ENCODE measurements at regions not wholly inside any gene's neighbourhood (a gene's known extent, or its start where the extent isn't known, plus 50 kb on each side); places are given as distances from the start of the nearest gene placed in this dataset.
"Not testable (repeated sequence)": the region's sequence is repeated elsewhere in the genome, so short reads cannot be mapped to it uniquely, and the experiment has no call there.

DNA sequence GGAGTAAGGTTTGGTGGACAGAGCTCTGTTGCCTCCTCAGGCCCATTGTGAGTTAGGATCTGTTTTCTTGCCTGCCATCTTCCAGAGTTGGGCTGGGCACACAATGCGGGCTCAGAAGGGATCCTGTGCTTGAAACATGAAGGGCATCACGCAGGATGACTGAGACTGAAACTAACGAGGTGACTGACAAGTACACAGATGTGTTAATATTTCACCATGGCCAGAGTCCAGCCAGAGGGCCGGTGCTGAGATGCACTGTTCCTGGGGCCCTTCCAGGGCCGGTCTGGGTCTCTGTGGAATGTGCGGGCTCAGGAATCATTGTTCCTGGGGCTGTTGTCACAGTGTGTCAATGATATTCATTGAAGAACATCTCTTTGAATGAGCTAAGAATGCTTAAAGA is 163.7 kb downstream of the URI1 start:
- Histone ChIP-seq H3K4me1 (ENCODE audit: control insufficient read depth, insufficient read depth, low read length) (no peaks in the 10 kb centered on the region), H3K27ac (ENCODE audit: low read length) (no peak overlapping the region), H3K36me3 (ENCODE audit: control insufficient read depth, insufficient read depth, low read length) (no peaks in the 10 kb centered on the region), H3K27me3 (ENCODE audit: control insufficient read depth, insufficient read depth, low read length) (no peaks in the 10 kb centered on the region), H3K4me3 (ENCODE audit: low read length) (no peak overlapping the region), H3K9me3 (ENCODE audit: control insufficient read depth, low read depth, low read length) (no peaks in the 10 kb centered on the region)
- DNase-seq, result peak in 1 of 2 donors; percentile 76
- no CpG with 5 or more reads among the region's 6 CpGs for WGBS (ENCODE audit: insufficient coverage, low lambda C conversion rate)

DNA sequence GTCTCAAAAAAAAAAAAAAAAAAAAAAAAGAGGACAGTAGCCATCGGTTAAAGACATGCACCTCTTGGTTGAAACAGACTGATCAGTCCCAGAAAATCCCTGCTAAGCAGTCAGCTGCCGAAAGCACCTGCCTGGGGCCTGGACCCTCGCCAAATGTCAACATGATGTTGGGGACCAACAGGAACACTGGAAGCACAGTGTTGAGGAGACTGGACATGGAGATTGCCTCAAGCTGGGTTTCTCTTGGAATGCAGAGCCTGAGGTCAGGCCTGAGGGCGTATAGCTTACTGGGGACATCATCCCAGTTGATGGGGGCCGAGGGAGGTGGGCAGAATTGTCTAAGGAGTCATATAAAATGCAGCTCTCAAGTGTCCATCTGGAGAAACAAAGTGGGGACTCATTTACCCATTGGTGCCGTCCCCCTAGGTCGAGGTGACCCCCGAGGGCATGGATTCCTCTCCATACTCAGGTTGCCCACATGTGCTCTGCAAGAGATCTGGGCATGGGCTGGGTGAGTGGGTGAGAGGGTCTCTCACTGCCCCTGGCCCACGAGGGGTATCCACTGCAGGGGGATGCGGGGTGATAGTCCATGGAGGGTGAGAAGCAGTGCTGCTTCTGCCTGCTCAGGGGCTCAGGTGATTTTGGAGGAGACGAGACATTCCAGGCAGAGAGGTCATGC is 164.5 kb downstream of the URI1 start:
- Histone ChIP-seq H3K4me3 (ENCODE audit: low read length) (no peak overlapping the region), H3K9me3 (ENCODE audit: control insufficient read depth, low read depth, low read length) (no peaks in the 10 kb centered on the region), H3K4me1 (ENCODE audit: control insufficient read depth, insufficient read depth, low read length) (no peaks in the 10 kb centered on the region), H3K27ac (ENCODE audit: low read length) (no peak overlapping the region), H3K27me3 (ENCODE audit: control insufficient read depth, insufficient read depth, low read length) (no peaks in the 10 kb centered on the region), H3K36me3 (ENCODE audit: control insufficient read depth, insufficient read depth, low read length) (no peaks in the 10 kb centered on the region)
- no peak for DNase-seq
- no CpG with 5 or more reads among the region's 11 CpGs for WGBS (ENCODE audit: insufficient coverage, low lambda C conversion rate)

DNA sequence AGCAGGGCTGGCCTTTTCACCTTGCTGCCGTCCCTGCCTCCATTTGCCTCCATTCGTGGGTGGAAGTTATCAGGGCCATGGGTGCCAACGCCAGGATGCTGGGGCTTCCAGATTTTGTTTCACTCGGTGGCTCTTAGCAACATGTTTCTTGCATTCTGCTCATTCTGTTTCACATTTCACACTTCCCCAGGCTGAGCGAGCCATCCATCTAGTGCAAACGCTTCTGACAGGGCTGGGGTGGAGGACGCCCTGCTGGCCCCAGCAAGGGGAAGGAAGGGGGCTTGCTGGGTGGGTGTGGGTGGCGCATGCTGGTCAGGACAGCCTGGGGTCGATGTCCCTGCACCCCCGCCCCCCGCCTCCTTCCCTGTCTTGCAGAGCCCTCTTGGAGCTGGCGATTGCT is 165.2 kb downstream of the URI1 start:
- no peak for DNase-seq
- H3K27me3 ChIP-seq (ENCODE audit: control insufficient read depth, insufficient read depth, low read length), result no peaks in the 10 kb centered on the region

DNA sequence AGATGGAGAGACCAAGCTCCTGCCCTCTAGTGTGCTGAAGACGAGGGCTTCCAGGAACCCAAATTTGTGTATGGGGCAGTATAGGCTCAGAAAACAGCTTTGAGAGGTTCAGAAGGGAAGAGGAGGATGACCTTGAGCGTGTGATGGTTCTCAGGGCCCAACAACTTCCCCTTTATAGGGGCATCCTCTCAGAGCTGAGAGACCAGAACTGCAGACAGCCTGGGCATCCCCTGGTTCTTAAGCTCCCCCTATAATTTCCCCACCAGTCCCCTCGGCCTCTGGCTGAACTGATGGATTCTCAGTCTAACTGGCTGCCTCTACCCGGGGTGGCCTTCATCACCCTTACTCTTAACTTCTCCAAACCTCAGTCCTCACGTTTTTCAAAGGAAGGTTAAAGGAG is 167.5 kb downstream of the URI1 start:
- H3K27ac ChIP-seq (ENCODE audit: low read length), result no peak overlapping the region
- WGBS (ENCODE audit: insufficient coverage, low lambda C conversion rate), result 100% methylated on average over 1 of the region's 5 CpGs
- no peaks in the 10 kb centered on the region for H3K4me1 ChIP-seq (ENCODE audit: control insufficient read depth, insufficient read depth, low read length)
- no peaks in the 10 kb centered on the region for H3K27me3 ChIP-seq (ENCODE audit: control insufficient read depth, insufficient read depth, low read length)
- H3K9me3 ChIP-seq (ENCODE audit: control insufficient read depth, low read depth, low read length), result no peaks in the 10 kb centered on the region
- no peak for DNase-seq
- no peak overlapping the region for H3K4me3 ChIP-seq (ENCODE audit: low read length)
- no peaks in the 10 kb centered on the region for H3K36me3 ChIP-seq (ENCODE audit: control insufficient read depth, insufficient read depth, low read length)

More for the DNA sequence above, 165.2 kb downstream of the URI1 start:
- Histone ChIP-seq H3K27ac (ENCODE audit: low read length) (no peak overlapping the region), H3K36me3 (ENCODE audit: control insufficient read depth, insufficient read depth, low read length) (no peaks in the 10 kb centered on the region), H3K4me1 (ENCODE audit: control insufficient read depth, insufficient read depth, low read length) (no peaks in the 10 kb centered on the region), H3K9me3 (ENCODE audit: control insufficient read depth, low read depth, low read length) (no peaks in the 10 kb centered on the region), H3K4me3 (ENCODE audit: low read length) (no peak overlapping the region)
- WGBS (ENCODE audit: insufficient coverage, low lambda C conversion rate), result no CpG with 5 or more reads among the region's 12 CpGs

DNA sequence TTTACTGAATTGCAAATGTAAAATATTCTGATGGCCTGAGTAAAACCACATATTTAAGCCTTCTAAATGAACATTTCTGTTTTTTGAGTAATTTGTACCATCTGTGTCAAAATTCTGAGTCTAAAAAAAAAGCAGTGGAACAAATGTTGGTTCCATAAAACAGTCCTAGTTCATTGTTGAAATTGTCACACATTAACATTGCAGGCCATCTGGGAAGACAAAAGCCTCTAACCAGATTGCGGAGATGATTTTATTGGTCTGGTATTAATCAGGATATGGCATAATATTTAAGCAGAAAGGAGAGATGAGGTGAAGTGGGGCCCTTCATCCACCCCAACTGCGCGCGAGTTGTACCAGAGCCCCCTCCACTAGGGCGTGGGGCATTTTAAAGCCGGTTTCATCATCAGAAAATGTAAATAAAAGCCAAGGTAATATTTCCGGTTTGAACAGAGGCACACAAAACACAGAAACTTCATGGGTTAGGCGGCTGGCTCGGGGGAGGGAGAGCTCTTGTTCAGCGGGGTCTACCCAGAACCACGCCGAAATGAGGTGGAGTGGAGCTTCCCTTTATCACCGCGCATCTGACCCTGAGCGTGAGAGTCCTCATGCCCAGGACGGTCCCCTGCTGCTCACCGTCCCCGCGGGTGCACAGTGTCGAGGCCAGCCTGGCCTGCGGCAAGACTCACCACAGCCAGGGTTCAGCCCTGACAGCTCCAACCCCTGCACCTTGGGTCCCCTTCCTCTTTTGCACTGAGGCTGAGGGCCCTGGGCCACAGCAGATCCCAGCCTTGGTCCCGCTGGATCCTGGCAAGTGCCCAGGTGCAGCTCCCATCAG is 169.2 kb downstream of the URI1 start:
- H3K4me1 ChIP-seq (ENCODE audit: control insufficient read depth, insufficient read depth, low read length), result no peaks in the 10 kb centered on the region
- H3K27ac ChIP-seq (ENCODE audit: low read length), result no peak overlapping the region
- WGBS (ENCODE audit: insufficient coverage, low lambda C conversion rate), result no CpG with 5 or more reads among the region's 22 CpGs
- no peaks in the 10 kb centered on the region for H3K27me3 ChIP-seq (ENCODE audit: control insufficient read depth, insufficient read depth, low read length)
- H3K4me3 ChIP-seq (ENCODE audit: low read length), result no peak overlapping the region
- peak in 1 of 2 donors; percentile 41 for DNase-seq
- peaks cover 2% of the 10 kb centered on the region for H3K9me3 ChIP-seq (ENCODE audit: control insufficient read depth, low read depth, low read length)
- no peaks in the 10 kb centered on the region for H3K36me3 ChIP-seq (ENCODE audit: control insufficient read depth, insufficient read depth, low read length)

DNA sequence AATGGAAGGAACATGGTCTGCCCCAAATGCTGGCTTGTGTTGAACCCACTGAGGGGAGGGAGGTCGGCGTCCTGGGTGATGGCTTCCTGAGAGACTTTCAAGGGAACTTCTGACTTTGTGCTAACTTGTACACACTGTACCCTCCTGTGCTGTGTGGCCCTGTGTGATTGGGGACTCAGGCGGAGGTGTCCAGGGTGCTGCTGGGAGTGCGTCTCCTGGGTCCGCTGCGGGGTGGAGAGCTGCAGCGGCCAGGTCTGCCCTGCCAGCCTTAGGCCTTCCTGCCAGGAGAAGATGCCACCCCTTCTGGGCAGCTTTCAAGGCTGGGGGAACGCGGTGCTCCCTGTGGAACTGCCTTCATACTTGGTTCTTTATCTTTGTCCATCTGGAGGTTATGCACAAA is 170.1 kb downstream of the URI1 start:
- H3K4me1 ChIP-seq (ENCODE audit: control insufficient read depth, insufficient read depth, low read length), result no peaks in the 10 kb centered on the region
- peaks cover 4% of the 10 kb centered on the region for H3K9me3 ChIP-seq (ENCODE audit: control insufficient read depth, low read depth, low read length)
- H3K36me3 ChIP-seq (ENCODE audit: control insufficient read depth, insufficient read depth, low read length), result no peaks in the 10 kb centered on the region
- H3K27me3 ChIP-seq (ENCODE audit: control insufficient read depth, insufficient read depth, low read length), result no peaks in the 10 kb centered on the region
- no peak overlapping the region for H3K4me3 ChIP-seq (ENCODE audit: low read length)
- no peak overlapping the region for H3K27ac ChIP-seq (ENCODE audit: low read length)
- DNase-seq, result no peak
- no CpG with 5 or more reads among the region's 9 CpGs for WGBS (ENCODE audit: insufficient coverage, low lambda C conversion rate)

DNA sequence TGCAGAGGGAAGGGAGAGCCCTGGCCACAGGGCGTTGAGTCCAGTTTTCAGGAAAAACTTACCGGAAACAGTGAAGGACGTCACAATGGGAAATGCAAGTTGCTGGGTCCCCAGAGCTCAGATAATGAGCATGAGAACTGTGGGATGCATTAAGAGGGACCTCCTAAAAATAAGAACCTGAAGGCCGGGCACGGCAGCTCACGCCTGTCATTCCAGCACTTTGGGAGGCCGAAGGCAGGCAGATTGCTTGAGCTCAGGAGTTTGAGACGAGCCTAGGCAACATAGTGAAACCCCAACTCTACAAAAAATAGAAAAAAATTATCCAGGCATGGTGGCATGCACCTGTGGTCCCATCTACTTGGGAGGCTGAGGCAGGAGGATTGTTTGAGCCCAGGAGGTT is 170.6 kb downstream of the URI1 start:
- no peak for DNase-seq
- Histone ChIP-seq H3K4me3 (ENCODE audit: low read length) (no peak overlapping the region), H3K27ac (ENCODE audit: low read length) (no peak overlapping the region), H3K9me3 (ENCODE audit: control insufficient read depth, low read depth, low read length) (peaks cover 4% of the 10 kb centered on the region), H3K27me3 (ENCODE audit: control insufficient read depth, insufficient read depth, low read length) (no peaks in the 10 kb centered on the region), H3K4me1 (ENCODE audit: control insufficient read depth, insufficient read depth, low read length) (no peaks in the 10 kb centered on the region), H3K36me3 (ENCODE audit: control insufficient read depth, insufficient read depth, low read length) (no peaks in the 10 kb centered on the region)
- WGBS (ENCODE audit: insufficient coverage, low lambda C conversion rate), result 100% methylated on average over 3 of the region's 8 CpGs

DNA sequence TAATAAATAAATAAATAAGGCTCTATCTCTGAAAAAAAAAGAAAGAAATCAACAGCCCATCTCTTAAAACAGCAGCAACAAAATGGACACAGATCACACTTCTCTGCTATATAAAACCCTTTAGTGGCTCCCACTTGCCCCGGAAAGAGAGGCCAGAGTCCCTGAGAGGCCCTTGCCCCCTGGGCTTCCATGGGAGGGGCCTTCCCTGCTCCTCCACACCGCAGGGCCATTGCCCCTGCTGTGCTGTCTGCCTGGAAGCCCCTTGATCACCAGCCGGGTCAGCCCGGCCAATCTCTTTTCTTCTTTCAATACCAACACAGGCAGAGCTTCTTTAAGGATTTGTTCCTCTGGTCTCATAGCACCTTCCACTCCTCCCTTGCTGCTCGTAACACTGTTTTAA is 171.1 kb downstream of the URI1 start:
- H3K4me3 ChIP-seq (ENCODE audit: low read length), result no peak overlapping the region
- H3K27ac ChIP-seq (ENCODE audit: low read length), result no peak overlapping the region
- no peaks in the 10 kb centered on the region for H3K27me3 ChIP-seq (ENCODE audit: control insufficient read depth, insufficient read depth, low read length)
- no CpG with 5 or more reads among the region's 5 CpGs for WGBS (ENCODE audit: insufficient coverage, low lambda C conversion rate)
- peaks cover 4% of the 10 kb centered on the region for H3K9me3 ChIP-seq (ENCODE audit: control insufficient read depth, low read depth, low read length)
- peak in 1 of 2 donors; percentile 67 for DNase-seq
- H3K4me1 ChIP-seq (ENCODE audit: control insufficient read depth, insufficient read depth, low read length), result no peaks in the 10 kb centered on the region
- H3K36me3 ChIP-seq (ENCODE audit: control insufficient read depth, insufficient read depth, low read length), result no peaks in the 10 kb centered on the region

DNA sequence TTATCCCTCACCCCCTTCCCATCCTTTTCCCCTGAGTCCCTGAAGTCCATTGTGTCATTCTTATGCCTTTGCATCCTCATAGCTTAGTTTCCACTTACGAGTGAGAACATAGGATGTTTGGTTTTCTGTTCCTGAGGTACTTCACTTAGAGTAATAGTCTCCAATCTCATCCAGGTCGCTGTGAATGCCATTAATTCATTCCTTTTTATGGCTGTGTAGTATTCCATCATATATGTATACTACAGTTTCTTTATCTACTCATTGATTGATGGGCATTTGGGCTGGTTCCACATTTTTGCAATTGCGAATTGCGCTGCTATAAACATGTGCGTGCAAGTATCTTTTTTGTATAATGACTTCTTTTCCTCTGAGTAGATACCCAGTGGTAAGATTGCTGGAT is 172.1 kb downstream of the URI1 start:
- not testable (repeated sequence) for H3K9me3 ChIP-seq (ENCODE audit: control insufficient read depth, low read depth, low read length); H3K27ac ChIP-seq (ENCODE audit: low read length); H3K4me1 ChIP-seq (ENCODE audit: control insufficient read depth, insufficient read depth, low read length); H3K36me3 ChIP-seq (ENCODE audit: control insufficient read depth, insufficient read depth, low read length); DNase-seq; H3K4me3 ChIP-seq (ENCODE audit: low read length); H3K27me3 ChIP-seq (ENCODE audit: control insufficient read depth, insufficient read depth, low read length)
- WGBS (ENCODE audit: insufficient coverage, low lambda C conversion rate), result 70% methylated on average over 2 of the region's 5 CpGs

DNA sequence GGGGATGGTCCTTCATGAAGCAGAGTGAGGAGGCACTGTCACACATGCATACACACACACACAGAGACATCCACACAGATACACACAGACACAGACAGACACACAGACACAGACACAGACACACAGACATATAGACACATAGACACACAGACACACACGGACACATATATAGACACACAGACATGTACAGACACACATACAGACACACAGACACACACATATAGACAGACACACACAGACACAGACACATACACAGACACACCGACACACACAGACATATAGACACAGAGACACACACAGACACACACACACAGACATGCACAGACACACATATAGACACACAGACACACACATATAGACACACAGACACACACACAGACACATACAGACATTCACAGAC is 173.9 kb downstream of the URI1 start:
- no peak for DNase-seq
- Histone ChIP-seq H3K27ac (ENCODE audit: low read length) (no peak overlapping the region), H3K4me1 (ENCODE audit: control insufficient read depth, insufficient read depth, low read length) (no peaks in the 10 kb centered on the region), H3K4me3 (ENCODE audit: low read length) (no peak overlapping the region), H3K36me3 (ENCODE audit: control insufficient read depth, insufficient read depth, low read length) (no peaks in the 10 kb centered on the region), H3K27me3 (ENCODE audit: control insufficient read depth, insufficient read depth, low read length) (no peaks in the 10 kb centered on the region), H3K9me3 (ENCODE audit: control insufficient read depth, low read depth, low read length) (peaks cover 4% of the 10 kb centered on the region)
- no CpG with 5 or more reads among the region's 2 CpGs for WGBS (ENCODE audit: insufficient coverage, low lambda C conversion rate)

DNA sequence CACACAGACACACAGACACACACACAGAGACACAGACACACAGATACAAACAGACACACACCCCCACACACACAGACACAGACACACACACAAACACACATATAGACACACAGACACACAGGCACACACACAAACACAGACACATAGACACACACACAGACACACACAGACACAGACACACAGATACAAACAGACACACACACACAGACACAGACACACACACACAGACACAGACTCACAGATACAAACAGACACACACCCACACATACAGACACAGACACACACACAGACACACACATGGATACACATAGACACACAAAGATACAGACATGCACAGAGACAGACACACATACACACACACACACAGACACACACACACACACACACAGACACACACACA is 174.5 kb downstream of the URI1 start:
- no peaks in the 10 kb centered on the region for H3K4me1 ChIP-seq (ENCODE audit: control insufficient read depth, insufficient read depth, low read length)
- H3K36me3 ChIP-seq (ENCODE audit: control insufficient read depth, insufficient read depth, low read length), result no peaks in the 10 kb centered on the region
- DNase-seq, result no peak
- no peaks in the 10 kb centered on the region for H3K27me3 ChIP-seq (ENCODE audit: control insufficient read depth, insufficient read depth, low read length)
- H3K9me3 ChIP-seq (ENCODE audit: control insufficient read depth, low read depth, low read length), result peaks cover 4% of the 10 kb centered on the region
- no peak overlapping the region for H3K27ac ChIP-seq (ENCODE audit: low read length)
- H3K4me3 ChIP-seq (ENCODE audit: low read length), result no peak overlapping the region
